Activated CD4-positive, alpha-beta T cell treated with anti-CD3 and anti-CD28 coated beads, Interleukin-2, Interleukin-6, amounts not matched to agents 100 ng/mL and 50 ng/mL, durations not matched to agents 16 hours and 8 hours (primary cell): ENCODE measurements at regions not wholly inside any gene's neighbourhood (a gene's known extent, or its start where the extent isn't known, plus 50 kb on each side); places are given as distances from the start of the nearest gene placed in this dataset.

Experiments
- DNase-seq: peaks from one replicate; pipeline ENCODE4 v3.0.0-alpha.2; 2020

DNA sequence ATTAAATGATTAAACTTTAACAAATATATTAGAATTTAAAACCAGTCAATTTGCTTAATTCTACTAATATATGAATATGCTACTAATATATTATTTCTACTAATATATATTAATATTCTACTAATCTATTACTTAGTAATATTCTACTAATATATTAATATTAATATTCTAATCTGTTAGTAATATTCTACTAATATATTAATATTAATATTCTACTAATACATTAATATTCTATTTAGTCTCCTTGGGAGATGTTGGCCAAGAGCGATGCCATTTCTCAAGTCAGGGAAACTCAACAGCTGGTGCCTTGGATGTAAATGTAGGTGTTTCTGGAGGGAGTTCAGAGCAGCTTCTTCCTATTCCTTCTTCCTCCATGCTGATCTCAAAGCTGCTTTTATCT lies 259.2 kb upstream of the TMTC4 start:
- no peak for DNase-seq

DNA sequence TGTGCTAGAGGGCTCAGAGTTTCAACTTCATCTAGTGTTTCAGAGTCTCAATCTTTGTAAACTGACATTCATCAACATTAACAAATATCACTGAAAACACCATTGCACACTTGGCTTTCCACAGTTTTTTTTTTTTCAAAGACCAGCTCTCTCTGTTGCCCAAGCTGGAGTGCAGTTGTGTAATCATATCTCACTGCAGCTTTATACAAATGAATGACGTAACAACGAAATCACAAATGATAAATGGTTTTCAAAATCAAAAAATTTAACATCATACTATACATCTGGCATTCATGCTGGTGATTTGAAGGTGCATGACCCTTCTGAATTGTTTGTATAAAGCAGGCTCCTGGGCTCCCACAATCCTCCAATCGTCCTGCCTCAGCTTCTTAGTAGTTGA lies 248.0 kb upstream of the TMTC4 start:
- no peak for DNase-seq

GRCh38 chr13:100921139-100921538 lies 246.5 kb upstream of the TMTC4 start:
- DNase-seq, result no peak

DNA sequence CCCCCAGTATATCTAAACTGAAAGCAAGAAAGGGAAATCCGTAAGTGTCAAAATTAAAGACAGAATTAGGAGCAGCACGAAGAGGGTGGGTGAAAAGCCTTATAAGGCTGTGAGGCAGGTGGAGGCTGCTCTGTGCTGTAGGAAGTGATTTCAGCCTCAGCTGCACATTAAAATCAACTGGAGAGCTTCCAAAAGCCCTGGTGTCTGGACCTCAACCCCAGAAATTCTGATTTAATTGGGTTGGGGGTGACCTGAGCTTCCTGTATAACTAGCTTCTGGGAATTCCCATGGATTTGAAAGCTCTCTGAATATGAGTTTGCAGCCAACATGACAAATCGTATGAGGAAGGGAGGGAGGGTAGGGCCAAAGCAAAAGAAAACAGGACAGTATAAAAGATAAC lies 242.4 kb upstream of the TMTC4 start:
- no peak for DNase-seq

GRCh38 chr13:100913143-100913542 lies 238.5 kb upstream of the TMTC4 start:
- no peak for DNase-seq

GRCh38 chr13:100904293-100904976 lies 229.8 kb upstream of the TMTC4 start:
- DNase-seq, result no peak

- DNase-seq, result peak; percentile 24
Observed at GRCh38 chr13:100899720-100900316, 225.2 kb upstream of the TMTC4 start.

- DNase-seq, result no peak
Observed at GRCh38 chr13:100898431-100898830, 223.8 kb upstream of the TMTC4 start.

- DNase-seq, result no peak
Observed at GRCh38 chr13:100895651-100896050, 221.1 kb upstream of the TMTC4 start.

GRCh38 chr13:100892981-100893380 lies 218.4 kb upstream of the TMTC4 start:
- no peak for DNase-seq

GRCh38 chr13:100890645-100891044 lies 216.1 kb upstream of the TMTC4 start:
- no peak for DNase-seq

- no peak for DNase-seq
Observed at GRCh38 chr13:100887729-100888151, 213.1 kb upstream of the TMTC4 start.

DNA sequence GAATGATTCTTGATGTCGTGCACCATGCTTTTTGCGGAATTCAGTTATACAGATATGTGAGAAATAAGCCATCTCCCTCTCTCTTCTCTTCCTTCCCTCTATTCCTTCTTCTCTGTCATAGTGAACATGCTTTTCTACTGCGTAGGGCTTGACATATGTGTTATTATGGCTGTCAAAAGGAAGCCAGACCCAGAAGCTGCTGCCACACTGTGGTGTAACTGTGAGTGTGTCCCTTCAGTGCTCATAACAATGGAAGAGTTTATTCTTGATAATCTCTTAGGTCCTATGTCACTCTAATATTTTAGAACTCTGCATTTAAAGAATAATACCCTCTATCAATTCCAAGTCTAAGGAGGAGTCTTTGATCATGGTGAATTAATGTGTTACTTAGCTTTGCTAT lies 208.9 kb upstream of the TMTC4 start:
- no peak for DNase-seq

DNA sequence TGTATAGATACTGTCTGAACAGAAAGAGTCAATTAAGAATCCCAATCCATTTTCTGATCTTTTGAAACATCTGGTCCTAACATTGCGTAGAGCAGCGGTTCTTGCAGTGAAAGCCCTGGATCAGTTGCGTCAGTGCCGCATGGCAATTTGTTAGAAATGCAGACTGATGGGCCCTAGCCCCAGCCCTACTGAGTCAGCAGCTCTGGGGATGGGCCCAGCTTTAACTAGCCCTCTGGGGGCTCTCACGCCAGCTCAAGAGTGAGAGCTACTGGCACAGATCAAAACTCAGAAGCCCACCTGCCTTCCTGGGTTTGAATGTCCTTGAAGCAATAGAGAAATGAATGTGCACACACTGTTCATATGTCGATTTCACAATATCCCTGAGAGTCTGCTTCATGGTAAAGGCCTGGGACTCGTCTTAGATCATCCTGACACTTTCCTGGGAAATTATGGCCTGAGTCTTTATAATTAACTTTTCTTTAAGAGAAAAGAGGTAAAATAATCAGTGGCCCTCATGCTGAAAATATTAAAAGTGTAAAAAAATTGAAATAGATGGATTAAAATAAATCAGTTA lies 206.8 kb upstream of the TMTC4 start:
- no peak for DNase-seq

DNA sequence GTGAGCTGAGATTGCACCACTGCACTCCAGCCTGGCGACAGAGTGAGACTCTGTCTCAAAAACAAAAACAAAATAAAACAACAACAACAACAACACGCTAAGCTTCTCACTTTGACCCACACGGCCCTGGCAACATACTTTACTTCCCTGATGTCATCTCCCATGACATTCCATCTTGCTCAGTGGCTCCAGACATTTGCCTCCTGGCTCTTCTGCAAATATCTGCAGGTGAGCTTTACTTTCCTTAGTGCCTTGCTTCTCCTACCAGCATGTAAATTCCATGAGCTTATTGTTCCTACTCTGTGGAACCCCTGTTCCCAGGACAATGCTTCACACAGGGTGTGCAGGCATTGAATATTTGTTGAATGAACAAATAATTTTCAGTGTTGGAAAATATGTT lies 205.6 kb upstream of the TMTC4 start:
- no peak for DNase-seq

- no peak for DNase-seq
Observed at GRCh38 chr13:100879255-100879654, 204.7 kb upstream of the TMTC4 start.

DNA sequence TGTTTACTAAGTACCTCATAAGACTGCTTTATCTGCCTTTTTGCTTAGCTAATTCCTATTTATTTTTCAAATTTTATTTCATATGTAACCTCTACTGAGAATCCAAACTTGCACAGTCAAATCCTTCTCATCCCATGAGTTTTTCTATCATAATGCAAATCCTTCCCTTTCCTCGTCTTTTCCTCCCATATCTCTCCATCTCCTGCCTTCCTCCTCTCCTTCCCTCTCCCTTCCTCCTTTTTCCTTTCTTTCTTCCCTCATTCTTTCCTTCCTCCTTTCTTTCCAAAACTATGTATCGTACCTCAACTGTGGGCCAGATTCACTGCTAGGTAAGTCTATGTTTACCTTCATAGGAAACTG lies 201.4 kb upstream of the TMTC4 start:
- no peak for DNase-seq

DNA sequence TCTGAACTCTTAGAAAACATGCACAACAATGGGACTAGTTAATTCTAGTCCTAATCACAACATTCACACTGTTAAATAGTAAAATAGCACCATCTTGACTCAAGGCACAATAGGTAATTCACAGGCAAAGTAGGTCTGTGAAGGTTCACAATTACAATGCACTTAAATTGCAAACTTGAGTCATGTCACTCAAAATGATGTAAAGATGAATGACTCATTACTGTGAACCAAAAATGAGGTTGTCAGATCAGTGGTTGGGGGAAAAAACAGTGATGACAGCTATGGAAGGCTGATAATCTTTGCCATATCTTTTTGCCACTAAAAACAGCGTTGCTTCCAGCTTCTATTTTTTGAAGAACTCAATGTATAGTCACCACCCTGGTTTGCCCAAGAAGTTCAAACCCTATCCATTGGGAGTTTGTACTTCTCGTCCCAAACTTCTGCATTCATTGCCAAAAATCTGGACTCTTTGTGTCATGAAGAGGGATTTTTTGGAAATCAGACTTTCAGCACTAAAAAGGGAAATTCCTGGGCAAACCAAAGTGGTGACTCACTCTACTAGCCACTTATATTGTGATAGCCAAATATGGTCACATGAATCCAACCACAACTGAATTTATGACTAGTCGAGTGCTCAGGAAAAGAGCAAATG lies 200.9 kb upstream of the TMTC4 start:
- DNase-seq, result peak; percentile 75

GRCh38 chr13:100872761-100873160 lies 198.2 kb upstream of the TMTC4 start:
- no peak for DNase-seq

GRCh38 chr13:100870898-100871297 lies 196.3 kb upstream of the TMTC4 start:
- no peak for DNase-seq

- no peak for DNase-seq
Observed at GRCh38 chr13:100860866-100861265, 186.3 kb upstream of the TMTC4 start.

DNA sequence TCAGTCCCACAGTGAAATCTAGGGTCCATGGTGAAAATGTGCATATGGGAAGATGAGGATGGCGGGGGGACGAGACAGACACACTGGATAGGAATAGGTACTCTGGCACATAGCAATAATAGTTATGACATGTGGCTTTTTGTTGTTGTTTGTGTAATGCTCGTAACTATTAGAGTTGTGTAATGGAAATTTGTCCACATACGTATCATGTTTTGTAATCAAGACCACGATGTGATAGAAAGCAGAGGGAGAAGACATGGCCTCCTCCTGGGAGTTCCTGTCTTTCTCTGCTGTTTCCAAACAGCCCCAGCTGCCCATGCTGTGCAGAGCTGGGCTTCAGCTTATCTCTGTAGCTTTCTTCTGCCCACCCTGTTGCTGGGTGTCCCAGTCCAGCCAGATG lies 185.3 kb upstream of the TMTC4 start:
- no peak for DNase-seq

GRCh38 chr13:100855151-100855550 lies 180.6 kb upstream of the TMTC4 start:
- no peak for DNase-seq

- DNase-seq, result no peak
Observed at GRCh38 chr13:100854006-100854405, 179.4 kb upstream of the TMTC4 start.
